K562 (cell line): ENCODE measurements at regions not wholly inside any gene's neighbourhood (a gene's known extent, or its start where the extent isn't known, plus 50 kb on each side); places are given as distances from the start of the nearest gene placed in this dataset.
A peak's percentile ranks its signal among the peaks of the same experiment; 100 is the strongest.

ENCODE experiments used
- ATAC-seq: fragments of 200-7000 bp; cut with Tn5 transposase; 3 replicates; pipeline ENCODE4 v1.9.1; 2020; ENCODE audit warnings: moderate library complexity
- BruUV-seq: library from RNA; stranded (reverse); fragments of 400-500 nt; replicated peaks from 2 replicates; lab custom pipeline; 2021; lab: Mats Ljungman, UMichigan
- CTCF ChIA-PET: fragments of 300-600 bp; formaldehyde crosslinking; extraction: SDS; loops from one replicate; lab custom pipeline; 2021; ENCODE audit warnings: low intra/inter-chr PET ratio; lab: Yijun Ruan, JAX
- POLR2A ChIA-PET: fragments of 300-600, 350-650 bp; sonication (Branson Sonifier 250); formaldehyde crosslinking; extraction: SDS; loops from one replicate; lab custom pipeline; 2021; ENCODE audit warnings: antibody characterized with exemption, inconsistent platforms; lab: Yijun Ruan, JAX
- DNase-seq, 4 experiments: peaks; one replicate each; pipeline versions ENCODE4 v3.0.0 to v3.0.0-alpha.2; 2011 to 2018; ENCODE audit warnings: low spot score in 3 of 4, mixed read lengths in 3 of 4; ENCODE audit errors: extremely low read depth in 1 of 4
- FAIRE-seq: peaks from 2 replicates; lab custom pipeline; 2011; peaks lifted over from hg19 to GRCh38; lab: Jason Lieb, UNC
- H2AFZ ChIP-seq: 2 replicates; pipeline ENCODE4 v1.6.0; 2011; ENCODE audit warnings: low read depth, low read length, control low read depth, inconsistent platforms
- H3K27ac ChIP-seq: fragments of 200-600 bp; 3 replicates; pipeline ENCODE4 v1.8.0; 2011; ENCODE audit warnings: low read depth, mild to moderate bottlenecking, control low read depth, inconsistent platforms, low read length, moderate library complexity, mixed read lengths; ENCODE audit errors: extremely low read depth
- H3K27me3 ChIP-seq, 2 experiments: fragments of 300-600 bp in 1 of 2; 2 replicates in 1 of 2; 3 replicates in 1 of 2; pipeline versions ENCODE4 v1.6.0 to v1.8.0; 2011; ENCODE audit warnings: inconsistent platforms in 2 of 2, low read length in 2 of 2, mild to moderate bottlenecking in 1 of 2, mixed read lengths in 1 of 2, moderate library complexity in 1 of 2; ENCODE audit not compliant: control insufficient read depth in 2 of 2, insufficient read depth in 2 of 2
- H3K36me3 ChIP-seq: fragments of 300-600 bp; 3 replicates; pipeline ENCODE4 v1.8.0; 2011; ENCODE audit warnings: mild to moderate bottlenecking, low read length, inconsistent platforms; ENCODE audit not compliant: control insufficient read depth, insufficient read depth
- H3K4me1 ChIP-seq, 2 experiments: fragments of 200-600 bp in 1 of 2; replicated peaks in 1 of 2; 2 replicates in 1 of 2; 3 replicates in 1 of 2; pipeline versions ENCODE4 v1.5.1 to v1.8.0; 2011; ENCODE audit warnings: inconsistent platforms in 2 of 2, low read length in 2 of 2, mild to moderate bottlenecking in 1 of 2, mixed read lengths in 1 of 2, moderate library complexity in 1 of 2; ENCODE audit not compliant: control insufficient read depth in 2 of 2, insufficient read depth in 2 of 2
- H3K4me2 ChIP-seq: 2 replicates; pipeline ENCODE4 v1.6.1; 2011; ENCODE audit warnings: low read length, control low read depth, inconsistent platforms, mixed read lengths; ENCODE audit not compliant: insufficient read depth
- H3K4me3 ChIP-seq: fragments of 200-600 bp; sonication (generic), shearing (Covaris generic); 2 replicates; pipeline ENCODE4 v1.5.1; 2016; ENCODE audit warnings: control low read depth, inconsistent platforms
- H3K79me2 ChIP-seq: fragments of 200-600 bp; 3 replicates; pipeline ENCODE4 v1.8.0; 2011; ENCODE audit warnings: low read length, inconsistent platforms; ENCODE audit not compliant: control insufficient read depth, insufficient read depth
- H3K9ac ChIP-seq, 2 experiments: 2 replicates each; pipeline versions ENCODE4 v1.6.0 to v1.6.1; 2011; ENCODE audit warnings: low read depth in 2 of 2, low read length in 2 of 2, control low read depth in 1 of 2, inconsistent platforms in 1 of 2, mild to moderate bottlenecking in 1 of 2, mixed read lengths in 1 of 2; ENCODE audit not compliant: insufficient read depth in 1 of 2
- H3K9me1 ChIP-seq: one replicate; pipeline ENCODE4 v1.6.0; 2011; ENCODE audit warnings: inconsistent platforms, mild to moderate bottlenecking, low read length, moderate library complexity; ENCODE audit not compliant: control insufficient read depth, insufficient read depth
- H3K9me3 ChIP-seq: replicated peaks from 2 replicates; pipeline ENCODE4 v1.5.1; 2011; ENCODE audit warnings: low read depth, low read length, inconsistent platforms; ENCODE audit not compliant: control insufficient read depth, insufficient read depth
- H4K20me1 ChIP-seq: replicated peaks from 2 replicates; pipeline ENCODE4 v1.6.1; 2011; ENCODE audit warnings: low read length, inconsistent platforms, mixed read lengths; ENCODE audit not compliant: control insufficient read depth, insufficient read depth
- AFF4 ChIP-seq: sonication (generic); formaldehyde crosslinking; IDR thresholded peaks from 2 replicates; pipeline ENCODE4 v1.8.0; 2023; ENCODE audit warnings: mild to moderate bottlenecking, missing genetic modification reagents
- CBFA2T2 ChIP-seq: fragments of 450-650 bp; conservative IDR thresholded peaks from 2 replicates; pipeline ENCODE4 v1.6.1; 2017; ENCODE audit warnings: mild to moderate bottlenecking
- CBFA2T3 ChIP-seq: fragments of 450-650 bp; IDR thresholded peaks from 2 replicates; pipeline ENCODE4 v1.6.1; 2017
- E2F1 ChIP-seq: sonication (generic); formaldehyde crosslinking; IDR thresholded peaks from 2 replicates; pipeline ENCODE4 v1.8.1; 2023; ENCODE audit warnings: mild to moderate bottlenecking, missing genetic modification reagents, moderate library complexity
- HDGF ChIP-seq: fragments of 450-650 bp; IDR thresholded peaks from 2 replicates; pipeline ENCODE4 v1.6.1; 2016
- KDM1A ChIP-seq, 2 experiments: fragments of 450-650 bp; IDR thresholded peaks; 2 replicates each; pipeline ENCODE4 v1.6.1; 2016; ENCODE audit warnings: mild to moderate bottlenecking in 2 of 2
- MAFF ChIP-seq: IDR thresholded peaks from 2 replicates; pipeline ENCODE4 v1.6.1; 2012; ENCODE audit warnings: low read length, improper control_type of control experiment
- RBFOX2 ChIP-seq: fragments of 200-400 bp; formaldehyde crosslinking; IDR thresholded peaks from 2 replicates; pipeline ENCODE4 v1.6.1; 2017; ENCODE audit warnings: low read depth, mild to moderate bottlenecking, low read length, moderate library complexity
- RCOR1 ChIP-seq, 2 experiments: IDR thresholded peaks; 2 replicates each; pipeline ENCODE4 v1.6.1; 2012; ENCODE audit warnings: low read depth in 2 of 2, low read length in 2 of 2, borderline replicate concordance in 1 of 2, improper control_type of control experiment in 1 of 2
- TAL1 ChIP-seq: fragments of 450-650 bp; IDR thresholded peaks from 2 replicates; pipeline ENCODE4 v1.6.1; 2016; ENCODE audit warnings: mild to moderate bottlenecking
- TCF3 ChIP-seq: sonication (generic); formaldehyde crosslinking; IDR thresholded peaks from 2 replicates; pipeline ENCODE4 v1.4.0; 2020; ENCODE audit warnings: mild to moderate bottlenecking, missing genetic modification reagents
- TEAD4 ChIP-seq, 2 experiments: sonication (generic) in 1 of 2; formaldehyde crosslinking in 1 of 2; IDR thresholded peaks; 2 replicates each; pipeline versions ENCODE4 v1.6.1 to v1.8.0; 2012 to 2022; ENCODE audit warnings: borderline replicate concordance in 1 of 2, inconsistent platforms in 1 of 2, low read length in 1 of 2, mild to moderate bottlenecking in 1 of 2, missing genetic modification reagents in 1 of 2
- ZNF146 ChIP-seq: IDR thresholded peaks from one replicate; pipeline ENCODE4 v1.6.1; 2018; ENCODE audit warnings: missing compliant biosample characterization; ENCODE audit not compliant: unreplicated experiment
- ZNF551 ChIP-seq: fragments of 250-450 bp; sonication (Bioruptor Pico); IDR thresholded peaks from 2 replicates; pipeline ENCODE4 v1.5.0; 2021; ENCODE audit warnings: mild to moderate bottlenecking, moderate library complexity
- ZZZ3 ChIP-seq: fragments of 450-650 bp; IDR thresholded peaks from 2 replicates; pipeline ENCODE4 v1.6.1; 2016; ENCODE audit warnings: antibody characterized with exemption, mild to moderate bottlenecking, moderate library complexity
- WGBS: fragments of 100-300 bp; shearing (Covaris generic); methylation state at CpG from one replicate; pipeline ENCODE4 v1.1.6; 2016; ENCODE audit warnings: low coverage, mixed read lengths; ENCODE audit not compliant: insufficient coverage; ENCODE audit errors: missing lambda C conversion rate; 5-methylcytosine and 5-hydroxymethylcytosine counted together
- in situ Hi-C: fragments of 300-500 bp; cut with MboI; formaldehyde crosslinking; loops from 4 replicates; pipeline ENCODE4 v1.15.0; 2018; ENCODE audit warnings: inconsistent platforms, mixed read lengths
- intact Hi-C: fragments of 100-400 bp; cut with micrococcal nuclease; formaldehyde crosslinking; loops from 2 replicates; pipeline ENCODE4 v1.14.2; 2022
- TF ChIP-seq, protein P1 (sequence below): fragments of 200-800 bp; sonication (Bioruptor generic); IDR thresholded peaks from 2 replicates; pipeline ENCODE4 v1.6.1; 2017; ENCODE audit warnings: missing genetic modification characterization, missing compliant biosample characterization

- Histone ChIP-seq H3K4me1 (no peaks in the 10 kb centered on the region), H3K4me2 (no peak overlapping the region), H3K4me3 (no peak overlapping the region), H3K9me3 (no peaks in the 10 kb centered on the region), H3K27ac (no peak overlapping the region), H3K79me2 (no peaks in the 10 kb centered on the region), H3K36me3 (no peaks in the 10 kb centered on the region), H4K20me1 (no peaks in the 10 kb centered on the region), H2AFZ (no peak overlapping the region), H3K27me3 (no peaks in the 10 kb centered on the region), H3K9ac (no peak overlapping the region), H3K9me1 (no peaks in the 10 kb centered on the region)
- TF ChIP-seq HDGF (no peak), KDM1A (IDR thresholded peaks at IDR 0.05) (peak; percentile 27 to 37; a peak in 2 of 4 replicates), RCOR1 (IDR thresholded peaks at IDR 0.05; ENCODE audit: borderline replicate concordance in 1 of 2, low read depth in 2 of 2, low read length in 2 of 2) (0 out of 4 replicates have a peak, but pooled peaks of 1 of the 2 experiments have one; percentile 20), TEAD4 (IDR thresholded peaks at IDR 0.05; ENCODE audit: low read length) (peak; percentile 65; the same call in 1 of the 2 replicates), TEAD4 (CRISPR knock-in tag; IDR thresholded peaks at IDR 0.05; ENCODE audit: borderline replicate concordance) (no peak), E2F1 (CRISPR knock-in tag) (no peak), TAL1 (peak; percentile 42; the same call in 1 of the 2 replicates), AFF4 (no peak), TCF3 (CRISPR knock-in tag) (peak; percentile 39), CBFA2T3 (peak; percentile 65; the same call in 1 of the 2 replicates), MAFF (no peak), CBFA2T2 (peak; percentile 40), ZNF551 (CRISPR knock-in tag) (no peak), ZZZ3 (no peak), ZNF146 (CRISPR knock-in tag) (no peak), RBFOX2 (no peak)
- TF ChIP-seq, protein P1, sequence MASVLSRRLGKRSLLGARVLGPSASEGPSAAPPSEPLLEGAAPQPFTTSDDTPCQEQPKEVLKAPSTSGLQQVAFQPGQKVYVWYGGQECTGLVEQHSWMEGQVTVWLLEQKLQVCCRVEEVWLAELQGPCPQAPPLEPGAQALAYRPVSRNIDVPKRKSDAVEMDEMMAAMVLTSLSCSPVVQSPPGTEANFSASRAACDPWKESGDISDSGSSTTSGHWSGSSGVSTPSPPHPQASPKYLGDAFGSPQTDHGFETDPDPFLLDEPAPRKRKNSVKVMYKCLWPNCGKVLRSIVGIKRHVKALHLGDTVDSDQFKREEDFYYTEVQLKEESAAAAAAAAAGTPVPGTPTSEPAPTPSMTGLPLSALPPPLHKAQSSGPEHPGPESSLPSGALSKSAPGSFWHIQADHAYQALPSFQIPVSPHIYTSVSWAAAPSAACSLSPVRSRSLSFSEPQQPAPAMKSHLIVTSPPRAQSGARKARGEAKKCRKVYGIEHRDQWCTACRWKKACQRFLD (CRISPR knock-in tag) = no peak
- no peak for ATAC-seq
- intact Hi-C loops (no loop called here), in situ Hi-C loops (no loop called here)
- CTCF ChIA-PET = no interaction called here
- WGBS = 0% methylated on average over 2 of the region's 2 CpGs
- BruUV-seq = no TSS peak
- POLR2A ChIA-PET = interaction anchor here (0.7 kb wide), 1 partner anchor 12 kb away, joined by 3 read pairs; no protein-coding TSS in a partner anchor
- FAIRE-seq = no peak
- no peak for DNase-seq
Observed at GRCh38 chr3:106349191-106349881, 480.5 kb upstream of the CBLB start.
